ENCODE measurements at regions not wholly inside any gene's neighbourhood (a gene's known extent, or its start where the extent isn't known, plus 50 kb on each side); places are given as distances from the start of the nearest gene placed in this dataset.

GRCh38 chr12:59182191-59182590, 261.9 kb upstream of the LRIG3 start:
- TF ChIP-seq ZNF624 (tag by site-specific recombination; IDR thresholded peaks at IDR 0.05) = no peak
- TF ChIP-seq ZNF391 (tag by site-specific recombination; IDR thresholded peaks at IDR 0.05; ENCODE audit: borderline replicate concordance, low read depth) = no peak
- TF ChIP-seq ZNF558 (tag by site-specific recombination; IDR thresholded peaks at IDR 0.05) = no peak
- no peak for TF ChIP-seq CTCF (tag by site-specific recombination; IDR thresholded peaks at IDR 0.05)
- TF ChIP-seq GLIS2 (tag by site-specific recombination; IDR thresholded peaks at IDR 0.05) = no peak
- no peak for TF ChIP-seq ZNF623 (tag by site-specific recombination; IDR thresholded peaks at IDR 0.05)
- TF ChIP-seq ZNF777 (tag by site-specific recombination; IDR thresholded peaks at IDR 0.05; ENCODE audit: borderline replicate concordance) = no peak
- TF ChIP-seq REST (tag by site-specific recombination; IDR thresholded peaks at IDR 0.05) = no peak
- no peak for TF ChIP-seq KLF16 (tag by site-specific recombination; IDR thresholded peaks at IDR 0.05)
- no peak for TF ChIP-seq ZNF544 (tag by site-specific recombination; IDR thresholded peaks at IDR 0.05)
- TF ChIP-seq ZNF311 (tag by site-specific recombination; IDR thresholded peaks at IDR 0.05; ENCODE audit: borderline replicate concordance) = no peak
